Fibroblast of skin of left biceps (primary cell): ENCODE measurements at regions not wholly inside any gene's neighbourhood (a gene's known extent, or its start where the extent isn't known, plus 50 kb on each side); places are given as distances from the start of the nearest gene placed in this dataset.

Source experiments
- DNase-seq, 2 experiments: peaks; one replicate each; pipeline ENCODE4 v3.0.0-alpha.2; 2013; ENCODE audit warnings: low read depth in 2 of 2

GRCh38 chr4:111789901-111790640 lies 355.2 kb upstream of the FAM241A start:
- no peak for DNase-seq

- no peak for DNase-seq
Measured at GRCh38 chr4:111792632-111793031, 352.6 kb upstream of the FAM241A start.

GRCh38 chr4:111793433-111794091 lies 351.7 kb upstream of the FAM241A start:
- no peak for DNase-seq

GRCh38 chr4:111797455-111798163 lies 347.6 kb upstream of the FAM241A start:
- DNase-seq: no peak

GRCh38 chr4:111798840-111799239 lies 346.4 kb upstream of the FAM241A start:
- no peak for DNase-seq

- DNase-seq: no peak
Measured at GRCh38 chr4:111800551-111800950, 344.7 kb upstream of the FAM241A start.

GRCh38 chr4:111802191-111802590 lies 343.1 kb upstream of the FAM241A start:
- DNase-seq: peak in 1 of 2 experiments; percentile 13

- no peak for DNase-seq
Measured at GRCh38 chr4:111806331-111806730, 338.9 kb upstream of the FAM241A start.

- no peak for DNase-seq
Measured at GRCh38 chr4:111807576-111807975, 337.7 kb upstream of the FAM241A start.

- DNase-seq: no peak
Measured at GRCh38 chr4:111808174-111808573, 337.1 kb upstream of the FAM241A start.

- DNase-seq: no peak
Measured at GRCh38 chr4:111811661-111812060, 333.6 kb upstream of the FAM241A start.

GRCh38 chr4:111812114-111812513 lies 333.1 kb upstream of the FAM241A start:
- DNase-seq: no peak

- no peak for DNase-seq
Measured at GRCh38 chr4:111812760-111813159, 332.5 kb upstream of the FAM241A start.

- no peak for DNase-seq
Measured at GRCh38 chr4:111813555-111814140, 331.6 kb upstream of the FAM241A start.

- no peak for DNase-seq
Measured at GRCh38 chr4:111814961-111815360, 330.3 kb upstream of the FAM241A start.

GRCh38 chr4:111821342-111821741 lies 323.9 kb upstream of the FAM241A start:
- no peak for DNase-seq

GRCh38 chr4:111836601-111837000 lies 308.7 kb upstream of the FAM241A start:
- DNase-seq: no peak

- DNase-seq: no peak
Measured at GRCh38 chr4:111837761-111838160, 307.5 kb upstream of the FAM241A start.

GRCh38 chr4:111838406-111838930 lies 306.8 kb upstream of the FAM241A start:
- DNase-seq: no peak

- DNase-seq: peak in 1 of 2 experiments; percentile 5
Measured at GRCh38 chr4:111839141-111839540, 306.1 kb upstream of the FAM241A start.

GRCh38 chr4:111842336-111842735 lies 302.9 kb upstream of the FAM241A start:
- peak in 1 of 2 experiments; percentile 12 for DNase-seq
